IPS-NIHi11 (cell line): ENCODE measurements at regions not wholly inside any gene's neighbourhood (a gene's known extent, or its start where the extent isn't known, plus 50 kb on each side); places are given as distances from the start of the nearest gene placed in this dataset.

Source experiments
- DNase-seq: peaks from one replicate; pipeline ENCODE4 v3.0.0; 2012; ENCODE audit warnings: mixed read lengths, low spot score

DNA sequence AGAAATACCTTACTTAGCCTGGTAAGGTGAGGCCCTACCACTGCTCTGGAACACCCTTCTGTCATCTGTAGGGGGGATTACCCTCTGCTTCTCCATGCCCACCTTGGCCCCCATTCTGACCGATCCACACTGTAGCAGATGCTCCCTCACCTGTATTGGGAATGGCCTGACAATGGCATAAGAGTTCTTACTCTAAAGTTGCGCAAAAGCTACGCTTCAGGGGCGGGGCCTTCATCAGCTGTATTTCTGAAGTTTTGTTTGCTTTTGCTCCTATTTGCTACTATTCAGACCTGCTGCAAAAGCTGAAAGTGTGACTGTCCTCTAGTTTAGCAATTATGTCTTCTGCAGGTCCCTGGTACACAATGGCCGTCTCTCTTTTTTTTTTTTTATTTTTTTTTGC is 252.6 kb downstream of the TLE3 start:
- no peak for DNase-seq

- no peak for DNase-seq
Observed at GRCh38 chr15:69847625-69848024, 250.1 kb downstream of the TLE3 start.

DNA sequence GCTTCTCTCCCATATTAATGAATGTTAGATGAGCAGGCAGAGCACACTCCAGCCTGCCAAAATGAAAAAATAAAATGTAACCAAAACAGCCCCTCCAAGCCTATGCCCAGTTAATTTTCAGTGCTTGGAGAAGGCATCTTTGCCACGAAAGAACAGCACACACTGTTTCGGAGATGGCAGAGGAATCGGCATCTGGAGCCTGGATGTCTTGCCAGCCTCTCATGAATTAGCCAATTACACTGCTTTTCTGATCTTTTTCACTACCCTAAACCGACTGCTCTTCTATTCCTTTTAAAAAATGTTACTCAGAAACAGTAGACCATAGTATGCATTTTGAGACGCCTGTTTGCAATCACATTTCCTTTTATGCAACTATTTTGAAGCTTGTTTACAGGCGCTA is 249.6 kb downstream of the TLE3 start:
- DNase-seq = no peak

DNA sequence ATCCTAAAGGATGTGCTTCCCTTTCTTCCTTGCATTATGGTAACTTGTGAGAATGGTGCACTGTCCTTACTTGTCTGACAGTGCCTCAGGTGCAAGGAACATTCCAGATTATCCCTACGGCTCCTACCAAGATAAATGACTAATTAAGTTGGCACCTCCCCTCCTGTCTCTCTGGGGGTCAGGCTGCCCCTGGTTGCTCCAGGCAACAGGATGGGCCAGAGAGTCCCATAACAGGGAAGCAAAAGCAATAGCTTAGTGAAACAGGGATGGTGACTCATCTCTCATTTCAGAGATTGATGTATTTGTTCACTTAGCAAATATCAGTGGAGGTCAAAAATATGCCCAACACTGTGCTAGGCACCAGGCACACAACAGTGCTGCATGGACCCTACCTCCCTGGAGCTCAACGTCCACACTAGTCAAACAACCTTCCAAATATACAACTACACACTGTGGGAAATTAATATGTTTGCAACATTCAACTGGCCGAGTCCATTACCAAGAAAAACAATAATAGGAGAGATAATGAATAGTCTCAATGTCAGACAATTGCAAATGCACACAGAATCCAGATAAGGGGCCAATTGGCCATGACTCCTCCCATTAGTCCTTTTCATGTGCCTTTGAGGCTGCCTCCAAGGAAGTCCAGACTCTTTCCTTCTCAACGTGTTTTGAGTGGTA is 249.0 kb downstream of the TLE3 start:
- no peak for DNase-seq

DNA sequence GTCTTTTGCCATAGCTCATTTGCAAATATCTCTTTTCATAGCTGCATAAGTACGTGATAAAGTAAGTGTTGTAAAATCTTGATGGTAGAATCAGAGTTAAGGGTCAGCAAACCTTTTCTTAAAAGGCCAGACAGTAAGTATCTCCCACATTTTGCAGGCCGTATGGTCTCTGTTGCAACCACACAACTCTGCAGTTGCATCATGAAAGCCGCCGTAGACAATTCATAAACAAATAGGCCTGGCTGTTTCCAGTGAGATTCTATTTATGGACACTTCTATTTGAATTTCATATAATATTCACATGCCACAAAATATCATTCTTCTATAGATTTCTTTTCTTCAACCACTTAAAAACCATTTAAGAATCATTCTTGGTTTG is 248.5 kb downstream of the TLE3 start:
- DNase-seq = no peak

- DNase-seq = no peak
Observed at GRCh38 chr15:69852482-69852881, 245.2 kb downstream of the TLE3 start.

- DNase-seq = no peak
Observed at GRCh38 chr15:69852916-69853315, 244.8 kb downstream of the TLE3 start.

GRCh38 chr15:69853544-69853951 is 244.2 kb downstream of the TLE3 start:
- peak; percentile 56 for DNase-seq

DNA sequence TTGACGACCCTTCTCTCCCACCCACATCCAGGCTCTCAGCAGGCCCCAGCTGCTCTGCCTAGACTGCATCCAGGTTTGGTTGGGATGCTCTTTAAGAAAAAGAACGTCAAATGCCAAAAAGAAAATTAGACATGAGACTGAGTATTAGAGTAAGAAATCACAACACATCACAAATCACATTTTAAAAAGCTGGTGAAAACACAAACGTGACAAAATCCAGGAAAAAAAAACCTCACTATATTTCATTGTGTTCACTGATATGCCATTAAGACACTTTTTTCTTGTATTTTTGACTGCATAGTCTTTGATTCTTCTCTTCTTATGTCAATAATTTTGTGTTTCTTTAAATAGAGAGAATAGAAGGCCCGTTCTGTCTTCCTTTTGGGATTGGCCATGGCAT is 243.7 kb downstream of the TLE3 start:
- DNase-seq = no peak

- no peak for DNase-seq
Observed at GRCh38 chr15:69854521-69855181, 243.1 kb downstream of the TLE3 start.

DNA sequence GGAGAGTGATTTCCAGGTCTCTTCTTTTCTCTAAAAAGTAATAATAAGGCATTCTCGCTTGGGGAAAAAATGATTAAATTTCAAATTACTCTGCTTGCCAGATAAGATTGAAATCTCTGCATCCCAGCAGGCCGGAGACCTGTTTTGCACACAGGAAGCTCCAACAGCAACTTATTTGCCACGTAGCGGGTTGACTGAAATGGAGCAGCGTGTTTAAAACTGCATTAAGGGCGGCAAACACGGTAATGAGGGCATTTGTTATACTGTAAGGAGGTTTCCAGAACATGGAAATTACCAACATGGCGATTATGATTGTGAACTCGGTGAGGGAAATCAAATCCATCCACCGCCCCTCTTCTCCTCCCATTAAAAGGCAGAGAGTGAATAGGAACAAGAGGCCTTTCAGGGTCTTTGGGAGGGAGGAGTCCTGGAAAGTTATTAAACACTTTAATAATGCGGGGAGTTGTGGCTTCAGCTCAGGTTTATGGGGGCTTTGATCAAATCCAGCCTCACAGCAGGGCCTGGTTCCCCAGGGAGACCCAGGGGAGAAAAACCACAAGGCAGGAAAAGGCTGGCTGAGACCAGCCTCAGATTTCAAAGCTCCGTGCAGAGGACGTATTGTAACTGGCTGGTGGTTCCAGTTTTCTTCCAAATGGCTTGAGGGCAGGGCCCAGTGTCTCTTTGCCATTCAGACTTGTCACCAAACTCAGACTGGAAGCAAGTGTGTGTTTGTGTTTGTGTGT is 242.3 kb downstream of the TLE3 start:
- DNase-seq = no peak

- DNase-seq = no peak
Observed at GRCh38 chr15:69857250-69857649, 240.5 kb downstream of the TLE3 start.

DNA sequence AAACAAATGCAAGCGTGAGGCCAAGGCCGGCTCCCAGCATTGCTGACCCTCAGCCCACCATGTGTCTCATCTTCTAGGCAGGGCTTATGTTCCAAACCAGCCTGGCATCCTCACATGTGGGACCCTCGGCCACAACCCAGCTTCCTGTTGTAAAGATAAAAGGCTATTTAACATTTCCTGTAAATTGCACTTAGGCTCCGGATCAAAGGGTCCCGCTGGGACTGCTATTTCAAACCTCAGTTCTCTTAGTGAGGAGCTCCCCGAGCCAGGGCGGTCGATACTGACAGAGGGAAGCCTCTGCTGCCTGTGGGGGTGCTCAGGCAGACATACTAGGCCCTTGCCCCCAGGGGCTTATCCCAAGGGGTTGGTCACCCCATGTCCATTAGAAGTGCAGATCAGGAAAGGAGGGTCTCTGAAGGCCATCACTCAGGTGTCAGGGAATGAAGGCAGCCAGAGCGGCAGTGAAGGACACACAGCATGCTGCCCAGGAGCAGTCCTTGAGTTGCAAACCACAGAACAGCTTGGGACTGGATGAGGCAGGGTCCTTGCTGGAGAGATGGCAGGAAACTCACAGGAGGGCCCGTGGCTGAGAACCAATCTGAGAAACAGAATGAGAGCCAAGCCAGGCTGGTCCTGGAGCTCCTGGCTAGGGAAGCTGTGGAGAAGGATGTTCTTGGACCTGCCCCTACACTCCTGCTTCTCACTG is 239.9 kb downstream of the TLE3 start:
- no peak for DNase-seq

GRCh38 chr15:69858456-69858855 is 239.3 kb downstream of the TLE3 start:
- no peak for DNase-seq

- DNase-seq = no peak
Observed at GRCh38 chr15:69859866-69860265, 237.9 kb downstream of the TLE3 start.

- DNase-seq = no peak
Observed at GRCh38 chr15:69860321-69860720, 237.4 kb downstream of the TLE3 start.

- DNase-seq = no peak
Observed at GRCh38 chr15:69860921-69861320, 236.8 kb downstream of the TLE3 start.

DNA sequence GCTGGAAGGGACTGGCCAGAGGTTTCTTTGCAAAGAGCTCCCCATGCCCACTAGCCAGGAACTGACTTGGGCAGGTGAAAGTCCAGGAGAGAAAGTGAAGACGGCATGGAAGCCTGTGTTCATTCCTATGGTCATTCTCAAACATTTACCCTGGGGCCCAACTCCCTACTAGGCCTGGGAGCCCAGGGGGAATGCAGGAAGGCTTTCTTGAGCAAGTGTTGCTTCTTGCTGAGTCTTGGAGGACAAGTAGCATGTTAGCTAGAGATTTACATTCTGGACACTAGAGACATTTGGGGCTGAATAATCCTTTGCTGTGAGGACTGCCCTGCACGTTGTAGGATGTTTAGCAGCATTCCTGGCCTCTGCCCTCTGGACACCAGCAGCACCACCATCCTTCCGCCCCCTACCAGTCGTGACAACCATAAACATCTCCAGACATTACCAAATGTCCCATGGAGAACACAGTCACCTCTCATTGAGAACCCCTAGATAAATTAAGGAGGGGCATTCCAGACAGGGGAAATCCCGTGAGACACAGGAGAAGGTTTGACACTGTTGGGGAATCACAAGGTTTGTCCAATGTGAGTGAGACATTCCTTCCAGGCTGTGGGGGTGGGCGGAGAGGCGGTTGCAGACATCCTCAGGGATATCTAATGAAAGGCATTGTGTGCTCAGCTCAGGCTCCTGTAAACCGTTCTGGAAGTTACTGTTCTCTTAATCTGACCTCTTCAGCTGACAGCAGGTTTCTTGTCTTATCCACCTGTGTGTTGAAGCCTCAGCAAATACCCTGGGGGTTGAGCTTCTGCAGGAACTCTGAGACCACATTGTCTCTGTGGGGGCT is 236.2 kb downstream of the TLE3 start:
- no peak for DNase-seq

- no peak for DNase-seq
Observed at GRCh38 chr15:69862540-69862939, 235.2 kb downstream of the TLE3 start.

DNA sequence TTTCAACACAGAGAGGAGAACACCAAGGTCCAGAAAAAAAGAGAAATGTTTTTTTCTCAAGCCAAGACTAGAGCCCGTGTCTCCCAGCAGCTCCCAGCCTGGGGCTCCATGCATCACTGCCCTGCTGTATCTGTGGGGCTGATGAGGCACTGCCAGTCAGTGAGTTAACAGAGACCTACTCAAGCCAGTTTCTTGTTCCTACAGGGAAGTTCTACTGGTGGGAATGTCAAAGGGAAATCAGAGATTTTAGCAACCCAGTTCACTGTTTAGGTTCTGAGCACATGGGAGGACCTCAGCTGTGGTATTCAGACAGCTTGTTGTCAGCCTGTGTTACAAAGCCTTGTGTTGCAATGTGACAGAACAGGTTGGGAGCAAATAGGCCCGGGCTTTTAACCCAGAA is 234.3 kb downstream of the TLE3 start:
- no peak for DNase-seq

DNA sequence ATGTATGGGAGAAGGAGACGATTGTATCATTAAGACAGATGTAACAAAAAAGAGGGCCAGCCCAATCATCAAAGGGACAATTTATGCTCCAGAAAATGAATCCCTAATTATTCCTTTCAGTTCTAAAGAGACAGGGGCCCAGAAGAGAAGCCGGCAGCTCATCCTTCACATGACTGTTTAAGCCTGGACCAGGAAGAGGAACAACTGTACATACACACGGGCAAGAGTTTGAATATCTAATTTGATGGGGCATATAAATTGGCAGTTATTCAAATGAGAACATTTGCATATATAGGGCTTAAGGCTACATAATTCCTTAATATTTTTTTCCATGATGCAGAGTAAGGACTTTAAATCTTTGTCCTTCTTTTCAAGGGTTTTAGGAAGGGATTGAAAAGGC is 232.3 kb downstream of the TLE3 start:
- DNase-seq = no peak

DNA sequence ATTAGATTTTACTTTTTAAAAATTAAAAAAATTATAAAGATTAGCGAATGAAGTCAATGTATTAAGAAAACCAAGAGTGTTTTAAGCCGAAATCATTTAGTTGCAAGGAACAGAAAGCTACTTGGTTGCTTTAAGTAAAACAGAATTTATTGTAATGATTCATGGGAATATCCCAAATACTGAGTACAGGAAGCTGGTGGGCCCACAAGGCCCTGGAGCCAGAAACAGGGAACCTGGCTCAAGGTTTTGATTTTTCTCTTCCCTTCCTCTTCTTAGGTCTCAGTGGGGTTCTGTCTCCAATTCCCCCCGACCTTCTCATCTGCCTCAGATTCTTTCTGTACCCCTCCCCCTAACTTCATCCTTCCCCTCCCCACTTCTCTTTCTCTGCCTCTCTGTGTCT is 229.0 kb downstream of the TLE3 start:
- no peak for DNase-seq
